Retinal pigment epithelial cell (primary cell): ENCODE measurements at regions not wholly inside any gene's neighbourhood (a gene's known extent, or its start where the extent isn't known, plus 50 kb on each side); places are given as distances from the start of the nearest gene placed in this dataset.

Source experiments
- DNase-seq: peaks from one replicate; pipeline ENCODE4 v3.0.0-alpha.2; 2010; ENCODE audit warnings: low read depth
- H3K4me3 ChIP-seq: 2 replicates; pipeline ENCODE4 v1.5.1; 2011; ENCODE audit warnings: mild to moderate bottlenecking, low read length, control low read depth, moderate library complexity
- TF ChIP-seq, protein P1 (sequence below): conservative IDR thresholded peaks from 2 replicates; pipeline ENCODE4 v1.5.1; 2011; ENCODE audit warnings: low read depth, low read length, control low read depth, inconsistent platforms

DNA sequence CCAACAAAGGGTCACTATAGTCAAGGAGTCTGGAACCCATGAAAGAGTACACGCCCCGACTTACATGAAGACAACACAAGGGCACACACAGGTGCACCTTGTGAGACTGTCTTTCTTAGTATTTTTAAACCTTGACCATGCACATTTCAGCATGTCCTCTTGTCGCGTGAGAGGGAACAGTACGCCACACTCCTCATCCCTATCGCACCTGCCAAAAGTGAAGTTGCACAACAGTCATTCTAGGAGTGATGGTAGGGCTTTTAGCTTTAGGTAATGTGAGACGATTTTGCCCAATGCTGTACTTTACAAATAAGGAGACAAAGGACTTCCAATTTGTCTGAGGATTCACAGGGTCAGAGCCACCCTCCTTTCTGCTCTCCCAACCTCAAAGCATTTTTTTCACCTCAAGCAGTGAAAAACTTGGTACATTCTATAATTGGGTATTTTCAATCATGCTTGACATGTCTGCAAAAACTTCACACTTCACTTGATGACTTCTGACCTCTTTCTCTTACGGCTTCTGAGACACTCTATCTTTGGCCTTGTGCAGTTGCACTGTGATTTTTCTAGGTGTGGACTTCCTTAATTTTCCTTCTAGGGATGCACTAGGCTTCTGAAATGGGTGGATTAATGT, 173.9 kb upstream of the GRB10 start:
- no peak for DNase-seq
- no peak overlapping the region for H3K4me3 ChIP-seq
- TF ChIP-seq, protein P1, sequence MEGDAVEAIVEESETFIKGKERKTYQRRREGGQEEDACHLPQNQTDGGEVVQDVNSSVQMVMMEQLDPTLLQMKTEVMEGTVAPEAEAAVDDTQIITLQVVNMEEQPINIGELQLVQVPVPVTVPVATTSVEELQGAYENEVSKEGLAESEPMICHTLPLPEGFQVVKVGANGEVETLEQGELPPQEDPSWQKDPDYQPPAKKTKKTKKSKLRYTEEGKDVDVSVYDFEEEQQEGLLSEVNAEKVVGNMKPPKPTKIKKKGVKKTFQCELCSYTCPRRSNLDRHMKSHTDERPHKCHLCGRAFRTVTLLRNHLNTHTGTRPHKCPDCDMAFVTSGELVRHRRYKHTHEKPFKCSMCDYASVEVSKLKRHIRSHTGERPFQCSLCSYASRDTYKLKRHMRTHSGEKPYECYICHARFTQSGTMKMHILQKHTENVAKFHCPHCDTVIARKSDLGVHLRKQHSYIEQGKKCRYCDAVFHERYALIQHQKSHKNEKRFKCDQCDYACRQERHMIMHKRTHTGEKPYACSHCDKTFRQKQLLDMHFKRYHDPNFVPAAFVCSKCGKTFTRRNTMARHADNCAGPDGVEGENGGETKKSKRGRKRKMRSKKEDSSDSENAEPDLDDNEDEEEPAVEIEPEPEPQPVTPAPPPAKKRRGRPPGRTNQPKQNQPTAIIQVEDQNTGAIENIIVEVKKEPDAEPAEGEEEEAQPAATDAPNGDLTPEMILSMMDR, result no peak

DNA sequence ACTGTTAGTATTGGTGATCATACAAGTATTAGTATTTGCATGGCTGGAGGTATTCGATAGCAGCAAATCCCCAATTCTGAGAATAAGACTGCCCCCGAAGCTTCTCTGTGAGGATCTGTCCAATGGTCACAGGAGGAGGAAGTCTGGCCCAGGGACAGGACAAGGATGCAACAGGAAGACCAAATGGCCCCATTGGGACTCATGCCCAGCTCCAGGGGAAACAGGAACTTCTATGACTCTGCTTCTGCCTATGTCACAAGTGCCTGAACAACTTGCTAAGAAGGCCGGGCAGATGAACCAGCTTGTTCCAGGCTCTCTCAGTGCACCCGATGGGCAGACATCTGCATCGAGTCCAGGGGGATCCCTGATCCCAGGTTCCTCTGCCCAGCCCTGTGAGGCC, 172.0 kb upstream of the GRB10 start:
- TF ChIP-seq, protein P1, result no peak
- no peak overlapping the region for H3K4me3 ChIP-seq
- no peak for DNase-seq

DNA sequence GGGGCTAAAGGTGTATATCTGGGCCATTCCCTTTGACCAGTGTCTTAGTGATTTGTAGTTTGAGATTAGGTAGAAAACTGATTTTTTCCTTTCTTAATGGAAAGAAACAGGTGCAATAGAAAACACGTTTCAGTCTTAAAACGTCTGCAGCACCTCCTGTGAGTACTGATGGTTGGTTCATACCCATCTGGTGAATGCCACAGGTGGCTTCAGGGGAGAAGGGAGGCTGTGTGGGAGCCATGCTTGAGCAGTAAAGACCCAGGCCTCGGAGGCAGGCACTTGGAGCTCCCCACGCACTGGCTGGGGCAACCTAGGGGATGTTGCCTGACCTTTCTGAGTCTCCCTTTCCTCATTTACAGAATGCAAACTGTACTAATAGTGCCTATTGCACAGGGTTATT, 171.5 kb upstream of the GRB10 start:
- no peak for DNase-seq
- H3K4me3 ChIP-seq, result no peak overlapping the region
- TF ChIP-seq, protein P1, result no peak

DNA sequence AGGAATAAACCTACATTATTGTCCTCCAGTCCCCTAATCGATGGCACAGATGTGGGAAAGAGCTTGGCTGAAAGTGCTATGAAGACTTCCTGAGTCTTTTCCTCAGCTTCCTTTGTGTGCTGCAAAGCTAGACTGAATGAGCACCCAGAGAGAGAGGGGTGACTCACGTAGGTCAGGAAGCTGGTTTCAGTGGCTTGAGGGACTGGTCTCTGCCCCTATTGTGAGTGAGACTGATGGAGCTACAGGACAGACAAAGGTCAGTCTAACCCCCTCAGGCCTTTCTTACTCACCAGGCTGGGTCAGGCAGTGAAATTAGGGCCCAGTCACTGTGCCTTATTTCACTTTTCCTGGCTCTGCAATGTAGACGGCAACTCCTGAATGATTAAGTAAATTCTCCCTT, 171.1 kb upstream of the GRB10 start:
- TF ChIP-seq, protein P1, result no peak
- no peak overlapping the region for H3K4me3 ChIP-seq
- DNase-seq, result no peak

DNA sequence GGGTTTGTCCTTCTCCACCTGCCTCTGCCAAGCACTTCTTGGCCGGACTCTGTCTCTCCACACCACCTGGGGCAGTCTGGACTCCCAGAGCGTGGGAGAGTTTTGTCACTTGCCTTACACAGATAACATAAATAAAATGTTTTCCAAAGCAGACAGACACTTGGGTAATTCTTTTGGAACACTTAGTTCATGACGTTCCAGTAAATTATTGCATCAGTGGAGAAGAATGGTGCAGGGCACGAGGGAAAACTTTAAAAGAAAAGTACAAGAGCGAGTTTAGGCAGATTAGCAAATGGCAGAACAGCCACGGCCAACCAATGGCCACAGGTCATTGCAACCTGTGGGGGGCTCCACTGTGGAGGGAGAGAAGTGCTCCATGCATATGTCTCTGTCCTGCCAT, 170.6 kb upstream of the GRB10 start:
- no peak overlapping the region for H3K4me3 ChIP-seq
- no peak for DNase-seq
- TF ChIP-seq, protein P1, result no peak

DNA sequence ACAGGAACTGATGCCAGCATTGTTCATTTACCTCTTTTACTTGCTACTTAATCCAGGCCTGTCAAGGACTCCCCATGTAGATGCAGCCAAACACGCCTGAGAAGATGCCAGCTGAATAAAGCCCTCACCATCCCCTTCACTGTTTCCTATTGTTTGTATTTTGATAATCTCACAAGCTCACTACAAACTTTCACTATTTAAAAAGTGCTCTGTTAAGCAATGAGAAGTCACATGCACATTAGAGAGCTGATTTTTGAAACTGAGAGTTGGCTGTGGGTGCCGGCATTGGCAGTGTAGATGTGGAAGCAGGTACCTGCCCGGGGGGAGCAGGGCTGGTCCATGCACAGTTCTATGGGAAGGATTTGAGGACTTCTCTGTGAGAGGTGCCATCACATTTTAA, 169.8 kb upstream of the GRB10 start:
- no peak overlapping the region for H3K4me3 ChIP-seq
- TF ChIP-seq, protein P1, result no peak
- DNase-seq, result no peak

DNA sequence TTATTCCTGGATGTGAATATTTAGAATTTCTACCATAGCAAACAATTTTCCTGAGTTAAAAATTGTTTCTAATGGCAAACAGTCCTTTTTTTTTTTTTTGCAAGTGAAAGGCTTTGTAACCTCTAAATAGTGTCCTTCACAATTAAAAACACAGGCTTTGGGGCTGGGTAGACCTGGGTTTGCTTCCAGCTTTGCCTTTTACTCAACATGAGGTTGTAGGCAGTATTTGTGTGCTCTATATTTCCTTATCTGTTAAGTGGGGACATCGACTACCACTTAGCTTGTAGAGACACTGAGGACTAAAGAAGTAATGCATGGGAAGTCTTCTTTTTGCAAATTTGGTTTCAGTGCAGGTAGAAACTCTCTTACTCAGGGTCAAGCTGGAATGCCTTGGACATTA, 169.4 kb upstream of the GRB10 start:
- no peak overlapping the region for H3K4me3 ChIP-seq
- TF ChIP-seq, protein P1, result no peak
- DNase-seq, result no peak
